Neuronal stem cell (in vitro differentiated cells): ENCODE measurements at regions not wholly inside any gene's neighbourhood (a gene's known extent, or its start where the extent isn't known, plus 50 kb on each side); places are given as distances from the start of the nearest gene placed in this dataset.
"Not testable (repeated sequence)": the region's sequence is repeated elsewhere in the genome, so short reads cannot be mapped to it uniquely, and the experiment has no call there.

Experiments used
- DNase-seq: peaks from one replicate; pipeline ENCODE4 v3.0.0-alpha.2; 2013; ENCODE audit warnings: low spot score
- H2AFZ ChIP-seq: one replicate; pipeline ENCODE4 v1.6.1; 2013; ENCODE audit warnings: mild to moderate bottlenecking, low read length, inconsistent platforms
- H2AK5ac ChIP-seq: 2 replicates; pipeline ENCODE4 v1.6.1; 2013; ENCODE audit warnings: low read depth, mild to moderate bottlenecking, inconsistent platforms, low read length, moderate library complexity, mixed read lengths
- H2BK120ac ChIP-seq: 2 replicates; pipeline ENCODE4 v1.6.1; 2013; ENCODE audit warnings: low read depth, mild to moderate bottlenecking, inconsistent platforms, low read length, moderate library complexity, mixed read lengths
- H2BK12ac ChIP-seq: one replicate; pipeline ENCODE4 v1.6.1; 2013; ENCODE audit warnings: low read length, inconsistent platforms
- H2BK15ac ChIP-seq: 2 replicates; pipeline ENCODE4 v1.6.1; 2013; ENCODE audit warnings: mild to moderate bottlenecking, low read length, inconsistent platforms, mixed read lengths
- H2BK5ac ChIP-seq: one replicate; pipeline ENCODE4 v1.6.1; 2013; ENCODE audit warnings: inconsistent platforms, mild to moderate bottlenecking, low read length, moderate library complexity
- H3K14ac ChIP-seq: one replicate; pipeline ENCODE4 v1.6.1; 2013; ENCODE audit warnings: low read length, inconsistent platforms
- H3K18ac ChIP-seq: 2 replicates; pipeline ENCODE4 v1.6.1; 2013; ENCODE audit warnings: low read length, inconsistent platforms
- H3K23ac ChIP-seq: 2 replicates; pipeline ENCODE4 v1.6.1; 2013; ENCODE audit warnings: low read depth, mild to moderate bottlenecking, mixed read lengths, low read length, inconsistent platforms; ENCODE audit not compliant: poor library complexity
- H3K27ac ChIP-seq: replicated peaks from 3 replicates; pipeline ENCODE4 v1.5.1; 2013; ENCODE audit warnings: low read length, inconsistent platforms
- H3K27me3 ChIP-seq, 3 experiments: 2 replicates each; pipeline ENCODE4 v1.6.1; 2013; ENCODE audit warnings: low read length in 3 of 3, mild to moderate bottlenecking in 2 of 3, inconsistent platforms in 1 of 3, low read depth in 1 of 3, mixed read lengths in 1 of 3, moderate library complexity in 1 of 3; ENCODE audit not compliant: control insufficient read depth in 3 of 3, insufficient read depth in 3 of 3
- H3K36me3 ChIP-seq, 2 donors: replicated peaks in 1 of 2; 2 replicates each; pipeline ENCODE4 v1.6.1; 2013; ENCODE audit warnings: low read length in 2 of 2; ENCODE audit not compliant: control insufficient read depth in 2 of 2, insufficient read depth in 2 of 2
- H3K4ac ChIP-seq: 2 replicates; pipeline ENCODE4 v1.6.1; 2013; ENCODE audit warnings: inconsistent platforms, mild to moderate bottlenecking, low read length, moderate library complexity
- H3K4me1 ChIP-seq, 2 donors: 1 replicate in 1 of 2; 2 replicates in 1 of 2; pipeline ENCODE4 v1.6.1; 2013; ENCODE audit warnings: low read length in 2 of 2, low read depth in 1 of 2; ENCODE audit not compliant: control insufficient read depth in 2 of 2, insufficient read depth in 1 of 2
- H3K4me2 ChIP-seq: one replicate; pipeline ENCODE4 v1.6.1; 2013; ENCODE audit warnings: mild to moderate bottlenecking, low read length, inconsistent platforms; ENCODE audit not compliant: insufficient read depth, poor library complexity, severe bottlenecking
- H3K4me3 ChIP-seq, 2 donors: 2 replicates each; pipeline ENCODE4 v1.5.1; 2013; ENCODE audit warnings: low read length in 2 of 2, mild to moderate bottlenecking in 2 of 2, inconsistent platforms in 1 of 2, moderate library complexity in 1 of 2
- H3K79me1 ChIP-seq: one replicate; pipeline ENCODE4 v1.6.1; 2013; ENCODE audit warnings: low read depth, mild to moderate bottlenecking, inconsistent platforms, low read length, moderate library complexity
- H3K9ac ChIP-seq: one replicate; pipeline ENCODE4 v1.6.1; 2013; ENCODE audit warnings: mild to moderate bottlenecking, low read depth, low read length, inconsistent platforms; ENCODE audit not compliant: poor library complexity
- H3K9me3 ChIP-seq, 2 donors: replicated peaks in 1 of 2; 2 replicates each; pipeline versions ENCODE3 to v1.6.1; 2013; ENCODE audit warnings: low read length in 2 of 2, mild to moderate bottlenecking in 2 of 2, inconsistent platforms in 1 of 2, low read depth in 1 of 2, mixed read lengths in 1 of 2, moderate library complexity in 1 of 2; ENCODE audit not compliant: control insufficient read depth in 2 of 2, insufficient read depth in 1 of 2
- H4K8ac ChIP-seq: one replicate; pipeline ENCODE4 v1.6.1; 2013; ENCODE audit warnings: low read depth, mild to moderate bottlenecking, inconsistent platforms, low read length, moderate library complexity
- H4K91ac ChIP-seq: one replicate; pipeline ENCODE4 v1.6.1; 2013; ENCODE audit warnings: low read length, low read depth, mild to moderate bottlenecking, inconsistent platforms; ENCODE audit not compliant: poor library complexity
- WGBS, 2 donors: extraction: QIAGEN DNeasy Blood & Tissue Kit; methylation state at CpG; one replicate each; pipeline ENCODE4 v1.1.7; 2013; ENCODE audit warnings: missing lambda C conversion rate in 2 of 2, mixed read lengths in 1 of 2; ENCODE audit not compliant: insufficient read length in 2 of 2, insufficient replicate concordance in 1 of 2; ENCODE audit errors: extremely low coverage in 2 of 2; 5-methylcytosine and 5-hydroxymethylcytosine counted together

GRCh38 chr9:104227108-104227507 lies 133.0 kb downstream of the SMC2 start:
- Histone ChIP-seq H3K9me3 (no peaks in the 10 kb centered on the region), H4K8ac (no peak overlapping the region), H3K79me1 (no peaks in the 10 kb centered on the region), H2BK120ac (no peak overlapping the region), H2BK15ac (no peak overlapping the region), H2AFZ (no peak overlapping the region), H3K27me3 (no peaks in the 10 kb centered on the region), H4K91ac (no peak overlapping the region), H3K9ac (no peak overlapping the region), H3K23ac (no peak overlapping the region), H2AK5ac (no peak overlapping the region), H3K18ac (no peak overlapping the region), H3K14ac (no peak overlapping the region), H3K27ac (no peak overlapping the region), H2BK12ac (no peak overlapping the region), H3K4me2 (no peak overlapping the region), H3K4ac (no peak overlapping the region), H3K36me3 (no peaks in the 10 kb centered on the region), H3K4me3 (no peak overlapping the region), H2BK5ac (no peak overlapping the region), H3K4me1 (no peaks in the 10 kb centered on the region)
- no peak for DNase-seq
- no CpG with 5 or more reads among the region's 1 CpG for WGBS, 2 donors

GRCh38 chr9:104232781-104233341 lies 138.8 kb downstream of the SMC2 start:
- Histone ChIP-seq H2BK15ac (no peak overlapping the region), H4K91ac (no peak overlapping the region), H2BK120ac (no peak overlapping the region), H3K23ac (no peak overlapping the region), H3K9ac (no peak overlapping the region), H3K4me2 (no peak overlapping the region), H2BK5ac (no peak overlapping the region), H3K14ac (no peak overlapping the region), H3K27ac (no peak overlapping the region), H3K4me1 (no peaks in the 10 kb centered on the region), H2BK12ac (no peak overlapping the region), H3K4me3 (no peak overlapping the region), H3K79me1 (no peaks in the 10 kb centered on the region), H3K18ac (no peak overlapping the region), H3K27me3 (no peaks in the 10 kb centered on the region), H2AFZ (no peak overlapping the region), H4K8ac (no peak overlapping the region), H3K9me3 (no peaks in the 10 kb centered on the region), H3K36me3 (no peaks in the 10 kb centered on the region), H3K4ac (no peak overlapping the region), H2AK5ac (no peak overlapping the region)
- no peak for DNase-seq

DNA sequence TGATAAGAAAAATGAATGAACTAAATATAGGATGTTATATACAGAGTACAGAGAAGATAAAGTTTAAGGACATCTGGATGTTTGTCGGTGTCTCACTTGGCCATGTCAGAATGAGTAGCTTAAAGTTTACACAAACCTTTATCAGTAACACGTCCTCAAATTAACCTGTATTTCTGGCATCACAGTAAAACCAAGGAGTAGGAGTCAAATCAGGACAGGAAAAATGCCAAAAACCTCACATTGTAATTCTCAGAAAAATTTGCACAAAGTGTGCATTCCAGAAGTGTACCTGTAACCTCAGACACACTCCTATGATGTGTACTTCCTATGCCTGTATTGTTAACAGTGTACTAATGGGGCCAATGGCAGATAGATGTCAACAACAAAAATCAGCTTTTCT lies 139.3 kb downstream of the SMC2 start:
- Histone ChIP-seq H3K27ac (no peak overlapping the region), H3K4me2 (no peak overlapping the region)

GRCh38 chr9:104234632-104235337 lies 140.7 kb downstream of the SMC2 start:
- not testable (repeated sequence) for H3K79me1 ChIP-seq, H2BK15ac ChIP-seq, H3K4me2 ChIP-seq, H3K23ac ChIP-seq, H4K8ac ChIP-seq, H3K27me3 ChIP-seq, H3K27ac ChIP-seq, H2AK5ac ChIP-seq, H3K36me3 ChIP-seq, H2AFZ ChIP-seq, H3K4me1 ChIP-seq, H3K4ac ChIP-seq, H3K18ac ChIP-seq, H2BK5ac ChIP-seq, H2BK120ac ChIP-seq, H3K14ac ChIP-seq, H3K9me3 ChIP-seq, DNase-seq, H4K91ac ChIP-seq, H2BK12ac ChIP-seq, H3K4me3 ChIP-seq, H3K9ac ChIP-seq
- WGBS, 2 donors = no CpG with 5 or more reads among the region's 45 CpGs

More for the DNA sequence above, 139.3 kb downstream of the SMC2 start:
- no peak overlapping the region for H2BK15ac ChIP-seq
- no CpG with 5 or more reads among the region's 2 CpGs for WGBS, 2 donors
- H2AK5ac ChIP-seq = no peak overlapping the region
- no peak overlapping the region for H3K23ac ChIP-seq
- no peaks in the 10 kb centered on the region for H3K4me1 ChIP-seq
- H2BK5ac ChIP-seq = no peak overlapping the region
- DNase-seq = no peak
- no peak overlapping the region for H3K14ac ChIP-seq
- H3K27me3 ChIP-seq = no peaks in the 10 kb centered on the region
- no peak overlapping the region for H4K8ac ChIP-seq
- H3K4ac ChIP-seq = no peak overlapping the region
- no peak overlapping the region for H2BK120ac ChIP-seq
- no peak overlapping the region for H4K91ac ChIP-seq
- no peak overlapping the region for H3K18ac ChIP-seq
- no peak overlapping the region for H3K9ac ChIP-seq
- no peak overlapping the region for H3K4me3 ChIP-seq
- H3K79me1 ChIP-seq = no peaks in the 10 kb centered on the region
- no peaks in the 10 kb centered on the region for H3K36me3 ChIP-seq
- no peaks in the 10 kb centered on the region for H3K9me3 ChIP-seq
- no peak overlapping the region for H2AFZ ChIP-seq
- H2BK12ac ChIP-seq = no peak overlapping the region
